ENCODE measurements at regions not wholly inside any gene's neighbourhood (a gene's known extent, or its start where the extent isn't known, plus 50 kb on each side); places are given as distances from the start of the nearest gene placed in this dataset.
"Not testable (repeated sequence)": the region's sequence is repeated elsewhere in the genome, so short reads cannot be mapped to it uniquely, and the experiment has no call there.

DNA sequence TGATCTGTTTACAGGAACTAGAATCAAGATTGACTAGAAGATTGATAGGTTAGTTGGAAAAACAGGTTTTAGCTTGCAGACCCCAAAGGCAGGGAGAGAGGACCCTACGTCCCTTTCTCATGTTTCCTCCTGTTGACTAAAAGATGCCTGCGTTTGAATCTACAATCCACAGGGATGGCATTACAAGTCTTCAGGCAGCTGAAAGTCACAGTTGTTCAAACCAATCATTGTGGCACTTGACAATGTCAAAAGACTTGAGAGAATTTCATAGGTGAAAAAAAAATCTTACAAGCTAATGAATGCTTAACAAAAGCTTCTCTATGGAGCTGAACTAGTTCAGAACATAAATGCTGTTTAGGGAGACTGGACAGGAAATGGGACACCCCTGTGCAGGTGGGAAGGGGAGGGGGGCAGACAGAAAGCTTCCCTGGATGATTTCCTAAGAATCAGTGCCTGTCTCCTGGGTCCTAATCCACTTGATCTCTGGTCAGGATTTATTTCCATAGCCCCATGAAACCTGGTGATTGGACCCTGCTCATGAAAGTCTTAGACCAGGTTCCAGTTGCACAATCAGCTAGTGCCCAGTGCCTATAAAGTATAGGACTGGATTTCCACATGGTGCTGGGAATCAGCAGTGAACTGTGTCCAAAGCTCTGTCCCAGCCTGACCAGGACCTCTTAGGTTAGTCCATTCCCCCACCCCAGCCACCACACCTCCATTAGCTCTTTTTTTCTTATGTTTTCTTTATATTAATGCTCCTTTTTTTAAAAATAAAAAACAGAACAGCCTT lies 91.6 kb upstream of the BCAR3 start:
- DNase-seq (ENCODE audit: low read depth in 4 of 4, low spot score in 1 of 4), result no peak

GRCh38 chr1:93771843-93772242 lies 90.2 kb upstream of the BCAR3 start:
- no peak for DNase-seq (ENCODE audit: low read depth in 4 of 4, low spot score in 1 of 4)

GRCh38 chr1:93770640-93771039 lies 89.0 kb upstream of the BCAR3 start:
- DNase-seq (ENCODE audit: low read depth in 4 of 4, low spot score in 1 of 4), result no peak

GRCh38 chr1:93769777-93770176 lies 88.1 kb upstream of the BCAR3 start:
- no peak for DNase-seq (ENCODE audit: low read depth in 4 of 4, low spot score in 1 of 4)

- no peak for DNase-seq (ENCODE audit: low read depth in 4 of 4, low spot score in 1 of 4)
Observed at GRCh38 chr1:93768380-93768863, 86.8 kb upstream of the BCAR3 start.

DNA sequence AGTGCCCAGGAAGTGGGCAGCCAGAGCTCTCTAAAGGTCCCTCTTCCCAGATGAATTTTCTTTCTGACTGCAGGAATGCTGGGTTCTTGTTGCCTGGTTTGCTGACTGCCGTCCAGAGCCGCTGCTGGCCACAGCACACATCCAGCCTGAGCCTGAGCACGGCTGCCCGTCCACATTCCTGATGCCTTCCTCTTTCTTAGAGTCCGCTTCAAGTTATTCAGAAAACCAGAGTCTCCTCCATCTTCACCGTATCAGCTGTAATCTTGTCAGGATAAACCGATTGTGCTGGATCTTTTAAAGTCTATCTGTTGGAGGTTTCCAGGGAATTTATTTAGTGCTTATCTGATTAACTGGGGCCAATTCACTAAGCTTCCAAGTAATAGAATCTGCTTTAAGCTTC lies 84.8 kb upstream of the BCAR3 start:
- DNase-seq (ENCODE audit: low read depth in 4 of 4, low spot score in 1 of 4), result no peak

DNA sequence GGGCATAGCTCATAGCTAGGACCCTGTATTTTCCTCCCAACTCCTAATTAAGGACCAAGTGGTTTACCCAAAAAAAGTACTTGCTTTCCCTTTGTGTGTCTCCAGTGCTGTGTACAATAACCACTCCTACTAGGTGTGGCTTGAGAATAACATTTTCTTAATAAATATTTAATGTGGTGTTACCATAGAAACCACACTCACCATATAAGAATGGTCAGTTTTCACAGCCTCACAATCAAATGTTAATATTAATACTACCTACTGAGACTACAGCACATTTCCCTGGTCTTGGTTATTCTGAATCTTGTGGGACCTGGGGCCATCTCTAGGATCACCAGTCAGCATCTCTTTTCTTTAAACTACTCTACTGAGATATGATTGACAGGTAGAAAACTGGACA lies 83.5 kb upstream of the BCAR3 start:
- DNase-seq (ENCODE audit: low read depth in 4 of 4, low spot score in 1 of 4), result no peak

- no peak for DNase-seq (ENCODE audit: low read depth in 4 of 4, low spot score in 1 of 4)
Observed at GRCh38 chr1:93764366-93764750, 82.7 kb upstream of the BCAR3 start.

DNA sequence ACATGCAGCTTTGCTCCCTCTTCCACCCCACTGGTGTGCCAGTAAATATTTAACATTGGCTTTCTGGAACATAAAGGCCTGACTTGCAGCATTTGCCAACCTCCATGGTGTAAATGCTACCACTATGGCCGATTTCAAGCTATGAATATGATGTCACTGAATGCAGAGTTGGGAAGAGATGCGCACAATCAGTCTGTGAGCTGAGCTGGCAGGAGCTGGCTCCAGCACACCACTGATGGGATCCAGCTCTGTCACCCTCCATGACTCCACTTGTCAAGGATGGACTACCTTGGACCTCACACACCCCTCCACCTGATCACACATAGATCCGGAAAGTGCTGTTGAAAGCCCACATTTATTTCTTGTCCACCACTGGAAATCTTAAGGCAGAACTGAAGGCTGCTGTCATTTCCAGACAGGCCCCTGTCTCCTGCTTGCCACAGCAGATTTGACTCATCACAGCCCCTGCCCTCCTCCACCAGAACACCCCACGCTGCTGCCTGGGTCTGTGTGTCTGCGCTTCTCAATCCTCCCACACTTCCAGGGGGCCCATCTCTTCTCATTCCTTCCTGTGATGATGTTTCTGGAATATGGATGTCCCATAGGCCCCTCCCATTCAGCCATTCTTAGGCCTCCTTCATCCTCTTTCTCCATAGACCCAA lies 82.2 kb upstream of the BCAR3 start:
- no peak for DNase-seq (ENCODE audit: low read depth in 4 of 4, low spot score in 1 of 4)

DNA sequence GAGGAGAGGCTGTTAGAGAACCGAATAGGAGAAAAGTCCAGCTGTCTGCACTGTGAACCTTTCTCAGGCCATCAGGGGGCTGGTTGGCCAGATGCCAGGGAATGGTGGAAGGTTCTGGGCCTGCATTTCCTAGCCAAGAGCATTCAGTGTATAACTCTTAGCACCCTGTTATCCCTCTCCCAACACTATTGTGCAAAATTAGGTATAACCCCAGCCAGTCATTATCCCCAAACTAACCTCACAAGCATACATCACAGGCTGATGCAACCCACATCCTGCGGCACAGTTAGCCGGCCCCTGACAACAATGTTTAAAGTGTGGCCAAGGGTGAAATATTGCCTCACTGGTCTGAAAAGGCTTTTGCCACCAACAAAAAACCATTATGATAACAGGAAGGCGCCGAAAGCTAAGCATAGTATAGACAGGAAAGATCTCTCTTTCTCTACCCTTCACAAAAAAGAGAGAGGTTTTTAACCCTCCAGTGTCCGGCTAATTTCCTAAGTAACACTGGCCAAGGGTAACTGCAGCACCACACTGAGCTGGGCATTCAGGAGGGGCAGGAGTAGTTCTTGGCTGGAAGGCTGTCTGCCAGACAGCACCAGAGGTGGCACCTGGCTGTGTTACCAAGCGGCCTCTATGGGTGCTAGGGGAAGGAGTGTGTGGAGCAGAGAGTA lies 77.3 kb upstream of the BCAR3 start:
- no peak for DNase-seq (ENCODE audit: low read depth in 4 of 4, low spot score in 1 of 4)

DNA sequence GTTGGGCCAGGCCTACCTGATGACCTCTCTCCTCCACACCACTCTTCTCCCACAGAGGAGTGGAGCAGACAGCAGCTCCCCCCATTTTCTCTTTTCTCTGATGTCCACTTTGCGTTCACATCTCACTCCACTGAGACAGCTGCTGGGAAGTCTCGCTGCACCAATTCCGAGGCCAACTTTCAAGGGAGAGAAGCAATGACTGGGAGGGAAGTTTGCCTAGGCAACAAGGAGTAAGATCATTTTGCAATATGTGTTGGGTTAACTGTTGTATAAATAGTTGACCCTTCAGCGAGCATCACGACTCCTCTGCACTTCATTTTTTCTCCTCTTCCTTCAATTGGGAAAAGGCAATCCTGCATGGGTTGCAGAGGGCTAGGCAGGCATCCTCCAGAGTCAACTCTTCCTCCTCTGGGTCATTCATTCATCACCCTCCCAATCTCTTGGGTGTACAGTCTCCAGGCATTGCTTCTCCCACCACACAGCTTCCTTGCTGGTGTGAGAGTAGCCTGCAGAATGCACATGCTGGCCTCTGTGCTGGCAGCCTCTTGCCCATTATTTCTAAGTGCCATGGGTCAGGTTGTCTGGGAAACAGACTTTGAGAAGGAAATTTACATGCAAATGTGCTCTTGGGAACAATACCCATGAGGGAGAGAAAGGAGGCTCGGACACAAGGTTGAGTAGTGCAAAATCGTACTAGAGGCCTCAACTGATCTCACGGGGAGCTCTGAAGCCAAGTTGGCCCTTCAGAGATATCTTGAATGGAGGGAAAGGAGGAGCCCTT lies 75.8 kb upstream of the BCAR3 start:
- DNase-seq (ENCODE audit: low read depth in 4 of 4, low spot score in 1 of 4), result no peak

DNA sequence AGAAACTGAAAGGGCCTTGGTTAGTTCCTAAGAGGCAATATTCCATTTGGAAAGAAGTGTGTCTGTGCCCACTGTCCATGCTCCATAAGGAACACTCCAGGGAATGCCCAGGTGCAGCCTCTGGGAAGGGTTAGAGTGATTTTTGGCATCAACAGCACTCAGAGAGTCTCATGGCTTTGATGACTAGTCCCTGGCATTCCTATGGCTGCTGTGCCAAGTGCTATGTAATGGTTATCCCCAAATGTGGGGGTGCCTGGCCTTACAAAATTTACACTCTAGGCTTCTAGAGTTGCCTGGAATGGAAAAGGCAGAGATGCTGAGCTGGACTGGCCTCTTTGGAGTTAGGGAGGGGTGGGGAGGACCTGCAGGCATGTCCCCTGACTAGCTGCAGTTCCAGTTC lies 75.0 kb upstream of the BCAR3 start:
- no peak for DNase-seq (ENCODE audit: low read depth in 4 of 4, low spot score in 1 of 4)

- not testable (repeated sequence) for DNase-seq (ENCODE audit: low read depth in 4 of 4, low spot score in 1 of 4)
Observed at GRCh38 chr1:93755251-93755715, 73.6 kb upstream of the BCAR3 start.

- no peak for DNase-seq (ENCODE audit: low read depth in 4 of 4, low spot score in 1 of 4)
Observed at GRCh38 chr1:93753791-93754763, 72.4 kb upstream of the BCAR3 start.

DNA sequence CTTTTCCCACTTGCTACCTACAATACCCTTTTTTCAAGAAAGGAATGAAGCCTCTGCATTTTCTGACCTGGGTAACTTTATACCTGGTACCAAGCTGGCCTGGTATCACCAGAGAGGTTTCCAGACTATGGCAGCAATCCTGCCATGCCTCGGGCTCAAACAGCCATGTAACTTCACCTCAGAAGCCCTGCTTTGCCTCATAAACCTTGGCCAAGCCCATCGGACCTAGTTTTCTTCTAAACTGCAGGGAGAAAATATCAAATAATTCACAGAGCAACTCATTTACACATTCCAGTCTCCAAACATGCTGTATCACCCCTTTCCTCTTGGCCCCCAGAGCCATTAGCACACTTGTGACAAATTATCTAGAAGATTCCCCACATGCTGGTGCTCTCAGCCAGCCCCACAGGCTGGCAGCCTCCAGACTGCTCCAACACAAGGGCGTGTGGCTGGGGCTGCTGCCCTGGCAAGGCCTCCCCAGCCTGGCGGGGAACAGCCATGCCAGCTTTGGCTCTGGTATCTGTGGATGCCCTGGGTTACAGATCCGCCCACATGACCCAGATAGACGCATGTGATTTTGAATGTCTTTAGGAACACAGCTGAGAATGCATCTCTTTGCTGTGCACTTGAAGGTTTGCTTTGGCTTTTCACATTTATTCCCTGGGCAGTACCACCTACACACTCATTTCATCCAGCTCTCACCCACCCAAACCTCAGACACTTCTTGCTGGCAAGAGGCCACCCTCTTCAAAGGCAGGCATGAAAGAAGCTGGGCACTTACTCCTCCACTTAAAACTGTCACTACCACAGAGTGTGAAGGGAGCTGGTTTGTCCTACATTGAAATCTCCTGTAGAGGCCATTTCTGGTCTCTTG lies 70.0 kb upstream of the BCAR3 start:
- no peak for DNase-seq (ENCODE audit: low read depth in 4 of 4, low spot score in 1 of 4)

DNA sequence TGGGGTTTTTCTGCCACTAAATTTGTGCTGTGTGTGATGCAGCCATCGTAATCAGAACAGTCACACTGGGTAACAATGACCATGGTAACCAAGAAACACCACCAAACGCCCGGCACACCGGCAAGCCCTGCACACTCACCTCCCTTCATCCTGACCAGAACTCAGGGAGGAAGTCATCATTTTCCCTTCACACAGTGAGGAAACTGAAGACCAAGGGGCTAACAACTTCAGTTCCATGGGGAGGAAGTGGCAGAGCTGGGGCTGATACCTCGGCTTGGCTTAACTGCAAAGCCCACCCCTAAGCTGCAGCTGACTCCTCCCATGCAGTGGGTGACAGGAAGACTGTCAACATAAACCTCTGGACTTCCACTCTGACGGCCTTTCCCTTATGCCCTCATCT lies 69.3 kb upstream of the BCAR3 start:
- no peak for DNase-seq (ENCODE audit: low read depth in 4 of 4, low spot score in 1 of 4)

- DNase-seq (ENCODE audit: low read depth in 4 of 4, low spot score in 1 of 4), result no peak
Observed at GRCh38 chr1:93749894-93750301, 68.3 kb upstream of the BCAR3 start.

DNA sequence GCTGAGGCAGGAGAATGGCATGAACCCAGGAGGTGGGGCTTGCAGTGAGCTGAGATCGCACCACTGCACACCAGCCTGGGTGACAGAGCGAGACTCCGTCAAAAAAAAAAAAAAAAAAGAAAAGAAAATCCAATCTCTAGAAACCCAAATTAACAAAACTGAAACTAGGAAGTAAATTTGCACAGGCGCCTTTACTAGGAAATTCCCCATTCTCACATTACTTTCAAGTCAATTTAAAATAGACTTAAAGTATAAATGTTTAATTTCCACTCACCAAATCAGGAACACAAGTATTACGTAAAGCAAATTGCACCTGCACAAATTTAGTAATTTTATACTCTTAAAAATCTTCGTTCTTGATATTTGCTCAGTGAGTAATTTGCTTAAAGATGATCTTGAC lies 67.8 kb upstream of the BCAR3 start:
- DNase-seq (ENCODE audit: low read depth in 4 of 4, low spot score in 1 of 4), result no peak
